Neural cell (in vitro differentiated cells): ENCODE measurements at regions not wholly inside any gene's neighbourhood (a gene's known extent, or its start where the extent isn't known, plus 50 kb on each side); places are given as distances from the start of the nearest gene placed in this dataset.

ENCODE experiments used
- EP300 ChIP-seq: fragments of 450-650 bp; conservative IDR thresholded peaks from 2 replicates; pipeline ENCODE4 v1.6.1; 2014; ENCODE audit warnings: antibody characterized with exemption, mild to moderate bottlenecking, moderate library complexity; ENCODE audit not compliant: poor library complexity, severe bottlenecking
- EZH2 ChIP-seq: fragments of 200-600, 300-800 bp; shearing (Covaris generic), sonication (generic); IDR thresholded peaks from 2 replicates; pipeline ENCODE4 v1.6.1; 2014; ENCODE audit warnings: antibody characterized with exemption, low read length, borderline replicate concordance, mild to moderate bottlenecking; ENCODE audit not compliant: insufficient read depth, poor library complexity, severe bottlenecking
- MXI1 ChIP-seq: fragments of 450-650 bp; conservative IDR thresholded peaks from 2 replicates; pipeline ENCODE4 v1.6.1; 2014; ENCODE audit warnings: antibody characterized with exemption, mild to moderate bottlenecking; ENCODE audit not compliant: poor library complexity, severe bottlenecking
- POLR2AphosphoS5 ChIP-seq: IDR thresholded peaks from 2 replicates; pipeline ENCODE4 v1.6.1; 2012
- RAD21 ChIP-seq: fragments of 450-650 bp; conservative IDR thresholded peaks from 2 replicates; pipeline ENCODE4 v1.6.1; 2014; ENCODE audit warnings: antibody characterized with exemption, mild to moderate bottlenecking, moderate library complexity
- TAF1 ChIP-seq: IDR thresholded peaks from 2 replicates; pipeline ENCODE4 v1.6.1; 2012; ENCODE audit warnings: low read depth
- TF ChIP-seq, protein P1 (sequence below): fragments of 450-650 bp; IDR thresholded peaks from 2 replicates; pipeline ENCODE4 v1.5.1; 2014; ENCODE audit warnings: antibody characterized with exemption, mild to moderate bottlenecking, moderate library complexity; ENCODE audit not compliant: poor library complexity, severe bottlenecking
- TF ChIP-seq, protein P2 (sequence below): IDR thresholded peaks from 2 replicates; pipeline ENCODE4 v1.6.1; 2012; ENCODE audit warnings: borderline replicate concordance

DNA sequence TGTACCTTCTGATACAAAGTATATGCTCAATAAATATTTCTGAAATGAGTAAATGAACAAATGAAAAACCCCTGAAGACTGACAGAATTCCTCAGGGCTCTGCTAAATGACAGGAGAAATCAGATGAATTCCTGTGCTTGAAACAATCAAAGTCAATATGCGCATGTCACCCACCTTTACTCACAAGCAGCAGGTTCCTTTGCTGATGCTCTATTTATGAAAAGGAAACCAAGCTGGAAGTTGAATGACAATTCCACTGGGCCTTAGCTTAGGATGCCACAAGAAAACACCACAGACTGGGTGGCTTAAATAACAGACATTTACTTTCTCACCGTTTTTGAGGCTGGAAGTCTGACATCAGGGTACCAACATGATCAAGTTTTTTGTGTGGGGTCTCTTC lies 477.5 kb upstream of the TEX13C start:
- TF ChIP-seq, protein P1, sequence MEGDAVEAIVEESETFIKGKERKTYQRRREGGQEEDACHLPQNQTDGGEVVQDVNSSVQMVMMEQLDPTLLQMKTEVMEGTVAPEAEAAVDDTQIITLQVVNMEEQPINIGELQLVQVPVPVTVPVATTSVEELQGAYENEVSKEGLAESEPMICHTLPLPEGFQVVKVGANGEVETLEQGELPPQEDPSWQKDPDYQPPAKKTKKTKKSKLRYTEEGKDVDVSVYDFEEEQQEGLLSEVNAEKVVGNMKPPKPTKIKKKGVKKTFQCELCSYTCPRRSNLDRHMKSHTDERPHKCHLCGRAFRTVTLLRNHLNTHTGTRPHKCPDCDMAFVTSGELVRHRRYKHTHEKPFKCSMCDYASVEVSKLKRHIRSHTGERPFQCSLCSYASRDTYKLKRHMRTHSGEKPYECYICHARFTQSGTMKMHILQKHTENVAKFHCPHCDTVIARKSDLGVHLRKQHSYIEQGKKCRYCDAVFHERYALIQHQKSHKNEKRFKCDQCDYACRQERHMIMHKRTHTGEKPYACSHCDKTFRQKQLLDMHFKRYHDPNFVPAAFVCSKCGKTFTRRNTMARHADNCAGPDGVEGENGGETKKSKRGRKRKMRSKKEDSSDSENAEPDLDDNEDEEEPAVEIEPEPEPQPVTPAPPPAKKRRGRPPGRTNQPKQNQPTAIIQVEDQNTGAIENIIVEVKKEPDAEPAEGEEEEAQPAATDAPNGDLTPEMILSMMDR = no peak
- TF ChIP-seq POLR2AphosphoS5 (no peak), EP300 (no peak), EZH2 (no peak), RAD21 (no peak), MXI1 (no peak), TAF1 (no peak)
- TF ChIP-seq, protein P2, sequence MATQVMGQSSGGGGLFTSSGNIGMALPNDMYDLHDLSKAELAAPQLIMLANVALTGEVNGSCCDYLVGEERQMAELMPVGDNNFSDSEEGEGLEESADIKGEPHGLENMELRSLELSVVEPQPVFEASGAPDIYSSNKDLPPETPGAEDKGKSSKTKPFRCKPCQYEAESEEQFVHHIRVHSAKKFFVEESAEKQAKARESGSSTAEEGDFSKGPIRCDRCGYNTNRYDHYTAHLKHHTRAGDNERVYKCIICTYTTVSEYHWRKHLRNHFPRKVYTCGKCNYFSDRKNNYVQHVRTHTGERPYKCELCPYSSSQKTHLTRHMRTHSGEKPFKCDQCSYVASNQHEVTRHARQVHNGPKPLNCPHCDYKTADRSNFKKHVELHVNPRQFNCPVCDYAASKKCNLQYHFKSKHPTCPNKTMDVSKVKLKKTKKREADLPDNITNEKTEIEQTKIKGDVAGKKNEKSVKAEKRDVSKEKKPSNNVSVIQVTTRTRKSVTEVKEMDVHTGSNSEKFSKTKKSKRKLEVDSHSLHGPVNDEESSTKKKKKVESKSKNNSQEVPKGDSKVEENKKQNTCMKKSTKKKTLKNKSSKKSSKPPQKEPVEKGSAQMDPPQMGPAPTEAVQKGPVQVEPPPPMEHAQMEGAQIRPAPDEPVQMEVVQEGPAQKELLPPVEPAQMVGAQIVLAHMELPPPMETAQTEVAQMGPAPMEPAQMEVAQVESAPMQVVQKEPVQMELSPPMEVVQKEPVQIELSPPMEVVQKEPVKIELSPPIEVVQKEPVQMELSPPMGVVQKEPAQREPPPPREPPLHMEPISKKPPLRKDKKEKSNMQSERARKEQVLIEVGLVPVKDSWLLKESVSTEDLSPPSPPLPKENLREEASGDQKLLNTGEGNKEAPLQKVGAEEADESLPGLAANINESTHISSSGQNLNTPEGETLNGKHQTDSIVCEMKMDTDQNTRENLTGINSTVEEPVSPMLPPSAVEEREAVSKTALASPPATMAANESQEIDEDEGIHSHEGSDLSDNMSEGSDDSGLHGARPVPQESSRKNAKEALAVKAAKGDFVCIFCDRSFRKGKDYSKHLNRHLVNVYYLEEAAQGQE = no peak
